PC-9 (cell line): ENCODE measurements at regions not wholly inside any gene's neighbourhood (a gene's known extent, or its start where the extent isn't known, plus 50 kb on each side); places are given as distances from the start of the nearest gene placed in this dataset.

ENCODE experiments used
- BruUV-seq: library from RNA; stranded (reverse); fragments of 400-500 nt; replicated peaks from 2 replicates; lab custom pipeline; 2021; lab: Mats Ljungman, UMichigan
- CTCF ChIA-PET: fragments of 300-600 bp; sonication (Branson Sonifier 250); formaldehyde crosslinking; loops from one replicate; lab custom pipeline; 2022; ENCODE audit warnings: antibody characterized with exemption; lab: Charles Lee
- POLR2A ChIA-PET: fragments of 300-600 bp; sonication (Branson Sonifier 250); formaldehyde crosslinking; loops from one replicate; lab custom pipeline; 2022; ENCODE audit warnings: antibody characterized with exemption; ENCODE audit not compliant: unreplicated experiment; lab: Charles Lee
- DNase-seq, 2 experiments: peaks; one replicate each; pipeline versions ENCODE4 v3.0.0 to v3.0.0-alpha.2; 2015 to 2022; ENCODE audit warnings: mixed read lengths in 1 of 2
- H2AFZ ChIP-seq: fragments of 200-600 bp; sonication (generic); 2 replicates; pipeline ENCODE4 v1.8.1; 2017; ENCODE audit warnings: antibody characterized with exemption
- H3F3A ChIP-seq: fragments of 200-600 bp; sonication (generic); 2 replicates; pipeline ENCODE4 v1.8.1; 2017; ENCODE audit warnings: antibody characterized with exemption, mild to moderate bottlenecking, low read depth; ENCODE audit not compliant: insufficient read depth
- H3K27ac ChIP-seq: fragments of 200-600 bp; sonication (generic); 2 replicates; pipeline ENCODE4 v1.6.1; 2016; ENCODE audit warnings: mixed run types
- H3K27me3 ChIP-seq: fragments of 200-600 bp; sonication (generic); 2 replicates; pipeline ENCODE4 v1.6.1; 2016; ENCODE audit warnings: low read depth, mixed run types; ENCODE audit not compliant: insufficient read depth
- H3K36me3 ChIP-seq: fragments of 200-600 bp; sonication (generic); 2 replicates; pipeline ENCODE4 v1.6.1; 2016; ENCODE audit warnings: low read depth, mixed run types
- H3K4me1 ChIP-seq: fragments of 200-600 bp; sonication (generic); replicated peaks from 2 replicates; pipeline ENCODE4 v1.6.1; 2016; ENCODE audit warnings: mixed run types; ENCODE audit not compliant: insufficient read depth
- H3K4me2 ChIP-seq: fragments of 200-600 bp; sonication (generic); 2 replicates; pipeline ENCODE4 v1.6.1; 2017; ENCODE audit warnings: mixed run types
- H3K4me3 ChIP-seq: fragments of 200-600 bp; sonication (generic); 2 replicates; pipeline ENCODE4 v1.6.1; 2016; ENCODE audit warnings: mixed run types
- H3K79me2 ChIP-seq: fragments of 200-600 bp; sonication (generic); 2 replicates; pipeline ENCODE4 v1.6.1; 2017; ENCODE audit warnings: low read depth, mixed run types
- H3K9me2 ChIP-seq: fragments of 200-600 bp; sonication (generic); 2 replicates; pipeline ENCODE4 v1.8.1; 2017; ENCODE audit warnings: mild to moderate bottlenecking; ENCODE audit not compliant: insufficient read depth
- H3K9me3 ChIP-seq: fragments of 200-600 bp; sonication (generic); 2 replicates; pipeline ENCODE4 v1.8.1; 2016; ENCODE audit warnings: low read depth; ENCODE audit not compliant: insufficient read depth
- H4K20me1 ChIP-seq: fragments of 200-600 bp; sonication (generic); 2 replicates; pipeline ENCODE4 v1.8.1; 2017; ENCODE audit not compliant: insufficient read depth
- EZH2 ChIP-seq: fragments of 200-600 bp; sonication (generic); IDR thresholded peaks from 2 replicates; pipeline ENCODE4 v1.8.0; 2017; ENCODE audit warnings: antibody characterized with exemption, low read depth
- intact Hi-C: fragments of 100-400 bp; cut with micrococcal nuclease; formaldehyde crosslinking; loops from one replicate; pipeline ENCODE4 v1.10.0; 2022; ENCODE audit not compliant: unreplicated experiment
- TF ChIP-seq, protein P1 (sequence below): fragments of 200-600 bp; sonication (generic); conservative IDR thresholded peaks from 2 replicates; pipeline ENCODE4 v1.6.1; 2017; ENCODE audit warnings: mixed run types, antibody characterized with exemption, mild to moderate bottlenecking, moderate library complexity

DNA sequence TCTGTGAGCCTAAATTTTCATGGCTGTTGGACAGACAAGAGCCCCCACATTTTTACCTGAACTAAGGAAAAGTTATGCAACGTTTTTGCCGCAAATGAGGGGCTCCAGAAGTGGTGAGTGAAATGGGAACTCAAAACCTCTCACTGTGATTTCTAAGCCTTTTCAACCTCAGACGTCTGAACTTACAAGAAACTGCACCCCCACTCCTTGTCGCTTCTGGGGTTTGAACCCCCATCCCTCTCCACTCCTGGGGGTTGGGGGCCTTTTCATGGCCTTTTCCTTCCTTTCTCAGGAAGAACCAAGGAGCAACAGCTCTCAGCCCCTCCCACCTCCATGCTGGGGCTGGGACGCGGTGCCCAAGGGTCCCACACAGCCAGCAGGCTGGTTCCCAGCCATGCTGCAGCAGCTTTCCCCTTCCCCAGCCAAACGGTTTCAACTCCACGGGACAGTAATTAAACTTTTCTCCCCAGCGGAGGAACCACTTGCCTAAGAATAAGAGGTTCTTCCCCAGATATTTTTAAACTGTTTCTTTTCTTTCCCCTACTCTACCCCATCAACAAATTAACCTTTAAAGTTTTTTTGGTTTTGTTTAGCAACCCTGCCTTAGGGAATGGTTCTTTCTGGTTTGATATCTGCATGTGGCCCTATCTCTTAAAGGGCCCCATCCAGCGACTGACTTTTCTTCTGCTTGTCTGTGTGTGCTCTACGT lies 387.6 kb upstream of the CBLB start:
- intact Hi-C loops, result no loop called here
- 0 out of 2 replicates have a peak, but pooled peaks cover 4% of the 10 kb centered on the region for H3K9me2 ChIP-seq
- H3K36me3 ChIP-seq, result no peaks in the 10 kb centered on the region
- CTCF ChIA-PET, result no interaction called here
- H3F3A ChIP-seq, result no peaks in the 10 kb centered on the region
- DNase-seq, result no peak
- no peak for TF ChIP-seq EZH2
- TF ChIP-seq, protein P1, sequence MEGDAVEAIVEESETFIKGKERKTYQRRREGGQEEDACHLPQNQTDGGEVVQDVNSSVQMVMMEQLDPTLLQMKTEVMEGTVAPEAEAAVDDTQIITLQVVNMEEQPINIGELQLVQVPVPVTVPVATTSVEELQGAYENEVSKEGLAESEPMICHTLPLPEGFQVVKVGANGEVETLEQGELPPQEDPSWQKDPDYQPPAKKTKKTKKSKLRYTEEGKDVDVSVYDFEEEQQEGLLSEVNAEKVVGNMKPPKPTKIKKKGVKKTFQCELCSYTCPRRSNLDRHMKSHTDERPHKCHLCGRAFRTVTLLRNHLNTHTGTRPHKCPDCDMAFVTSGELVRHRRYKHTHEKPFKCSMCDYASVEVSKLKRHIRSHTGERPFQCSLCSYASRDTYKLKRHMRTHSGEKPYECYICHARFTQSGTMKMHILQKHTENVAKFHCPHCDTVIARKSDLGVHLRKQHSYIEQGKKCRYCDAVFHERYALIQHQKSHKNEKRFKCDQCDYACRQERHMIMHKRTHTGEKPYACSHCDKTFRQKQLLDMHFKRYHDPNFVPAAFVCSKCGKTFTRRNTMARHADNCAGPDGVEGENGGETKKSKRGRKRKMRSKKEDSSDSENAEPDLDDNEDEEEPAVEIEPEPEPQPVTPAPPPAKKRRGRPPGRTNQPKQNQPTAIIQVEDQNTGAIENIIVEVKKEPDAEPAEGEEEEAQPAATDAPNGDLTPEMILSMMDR, result no peak
- H4K20me1 ChIP-seq, result no peaks in the 10 kb centered on the region
- H3K9me3 ChIP-seq, result peaks cover 12% of the 10 kb centered on the region
- H3K4me1 ChIP-seq, result no peaks in the 10 kb centered on the region
- POLR2A ChIA-PET, result no interaction called here
- no peak overlapping the region for H3K4me3 ChIP-seq
- no peaks in the 10 kb centered on the region for H3K79me2 ChIP-seq
- no peak overlapping the region for H3K27ac ChIP-seq
- H3K4me2 ChIP-seq, result no peak overlapping the region
- H3K27me3 ChIP-seq, result no peaks in the 10 kb centered on the region
- BruUV-seq, result no TSS peak
- no peak overlapping the region for H2AFZ ChIP-seq

DNA sequence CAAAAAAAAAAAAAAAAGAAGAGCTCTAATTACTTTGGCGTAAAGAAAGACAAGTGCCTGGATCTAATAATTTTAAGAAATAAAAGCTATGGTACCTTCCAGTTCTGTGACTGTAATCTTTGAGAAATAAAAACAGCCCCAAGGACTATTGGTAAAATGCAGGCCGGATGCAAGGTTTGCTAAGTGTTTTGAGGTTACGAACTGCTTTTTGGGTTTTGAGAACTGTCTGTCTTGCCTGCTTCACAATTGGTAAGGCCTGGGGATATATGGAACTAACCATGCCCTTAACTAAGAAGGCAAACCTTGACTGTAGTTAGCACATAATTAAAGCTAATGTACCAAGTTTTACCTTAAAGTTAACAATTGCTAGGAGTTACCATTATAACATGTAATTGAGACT lies 388.4 kb upstream of the CBLB start:
- no peak overlapping the region for H3K4me2 ChIP-seq
- H3K9me3 ChIP-seq, result peaks cover 4% of the 10 kb centered on the region; the same call in 1 of the 2 replicates
- H3K27ac ChIP-seq, result no peak overlapping the region
- no peak for DNase-seq
- ChIA-PET POLR2A (no interaction called here), CTCF (interaction anchor here (0.6 kb wide), 1 partner anchor 73 kb away, joined by 4 read pairs; no protein-coding TSS in a partner anchor)
- intact Hi-C loops, result no loop called here
- H3K4me3 ChIP-seq, result no peak overlapping the region
- no peaks in the 10 kb centered on the region for H4K20me1 ChIP-seq
- no TSS peak for BruUV-seq
- no peaks in the 10 kb centered on the region for H3K27me3 ChIP-seq
- 0 out of 2 replicates have a peak, but pooled peaks cover 4% of the 10 kb centered on the region for H3K9me2 ChIP-seq
- no peaks in the 10 kb centered on the region for H3K36me3 ChIP-seq
- H3K79me2 ChIP-seq, result no peaks in the 10 kb centered on the region
- TF ChIP-seq EZH2, result no peak
- TF ChIP-seq, protein P1, result no peak
- no peaks in the 10 kb centered on the region for H3F3A ChIP-seq
- no peaks in the 10 kb centered on the region for H3K4me1 ChIP-seq
- H2AFZ ChIP-seq, result no peak overlapping the region

GRCh38 chr3:106261396-106261795 lies 392.6 kb upstream of the CBLB start:
- no peak for DNase-seq
- CTCF ChIA-PET, result no interaction called here
- intact Hi-C loops, result no loop called here
- Histone ChIP-seq H3K79me2 (no peaks in the 10 kb centered on the region), H3K27ac (no peak overlapping the region), H2AFZ (no peak overlapping the region), H3K27me3 (no peaks in the 10 kb centered on the region), H3K4me1 (no peaks in the 10 kb centered on the region), H4K20me1 (no peaks in the 10 kb centered on the region), H3K9me2 (no peaks in the 10 kb centered on the region), H3K9me3 (no peaks in the 10 kb centered on the region), H3K4me3 (no peak overlapping the region), H3K4me2 (no peak overlapping the region), H3K36me3 (no peaks in the 10 kb centered on the region), H3F3A (no peaks in the 10 kb centered on the region)
- TF ChIP-seq, protein P1, result no peak
- TF ChIP-seq EZH2, result no peak
- POLR2A ChIA-PET, result no interaction called here
- no TSS peak for BruUV-seq
